ENCODE measurements at regions not wholly inside any gene's neighbourhood (a gene's known extent, or its start where the extent isn't known, plus 50 kb on each side); places are given as distances from the start of the nearest gene placed in this dataset.

DNA sequence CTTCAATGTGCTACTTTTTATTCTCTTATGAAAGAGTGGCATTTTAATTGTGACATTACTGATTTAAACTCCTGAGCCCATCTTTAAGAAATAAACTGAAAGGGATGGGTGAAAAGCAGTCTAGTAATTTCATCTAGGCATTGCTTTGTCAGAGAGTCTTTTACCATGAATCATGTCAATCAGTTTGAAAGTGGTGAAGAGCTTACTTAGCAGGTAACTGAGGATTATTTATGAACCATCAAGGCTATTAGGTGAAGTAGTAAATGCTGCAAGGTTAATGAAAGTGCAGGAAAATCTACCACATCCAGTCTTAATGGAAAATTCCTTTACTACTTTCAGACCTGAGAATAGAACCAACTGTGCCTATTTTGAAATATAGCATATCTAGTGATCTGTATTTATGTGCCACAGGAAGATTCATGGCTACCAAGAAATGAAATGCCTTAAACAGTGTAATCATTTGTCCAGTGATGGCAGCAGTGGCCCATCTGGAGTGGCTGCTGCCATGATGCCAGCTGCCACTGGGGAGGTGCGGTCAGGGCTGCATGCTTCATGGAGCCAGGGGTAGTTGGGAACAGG, 368.9 kb downstream of the SLITRK6 start:
- TF ChIP-seq, protein P1, sequence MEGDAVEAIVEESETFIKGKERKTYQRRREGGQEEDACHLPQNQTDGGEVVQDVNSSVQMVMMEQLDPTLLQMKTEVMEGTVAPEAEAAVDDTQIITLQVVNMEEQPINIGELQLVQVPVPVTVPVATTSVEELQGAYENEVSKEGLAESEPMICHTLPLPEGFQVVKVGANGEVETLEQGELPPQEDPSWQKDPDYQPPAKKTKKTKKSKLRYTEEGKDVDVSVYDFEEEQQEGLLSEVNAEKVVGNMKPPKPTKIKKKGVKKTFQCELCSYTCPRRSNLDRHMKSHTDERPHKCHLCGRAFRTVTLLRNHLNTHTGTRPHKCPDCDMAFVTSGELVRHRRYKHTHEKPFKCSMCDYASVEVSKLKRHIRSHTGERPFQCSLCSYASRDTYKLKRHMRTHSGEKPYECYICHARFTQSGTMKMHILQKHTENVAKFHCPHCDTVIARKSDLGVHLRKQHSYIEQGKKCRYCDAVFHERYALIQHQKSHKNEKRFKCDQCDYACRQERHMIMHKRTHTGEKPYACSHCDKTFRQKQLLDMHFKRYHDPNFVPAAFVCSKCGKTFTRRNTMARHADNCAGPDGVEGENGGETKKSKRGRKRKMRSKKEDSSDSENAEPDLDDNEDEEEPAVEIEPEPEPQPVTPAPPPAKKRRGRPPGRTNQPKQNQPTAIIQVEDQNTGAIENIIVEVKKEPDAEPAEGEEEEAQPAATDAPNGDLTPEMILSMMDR (conservative IDR thresholded peaks at IDR 0.05; ENCODE audit: low read length) = no peak
- no peak for TF ChIP-seq EZH2phosphoT487 (IDR thresholded peaks at IDR 0.05; ENCODE audit: borderline replicate concordance)
